A549 (cell line): ENCODE measurements at regions not wholly inside any gene's neighbourhood (a gene's known extent, or its start where the extent isn't known, plus 50 kb on each side); places are given as distances from the start of the nearest gene placed in this dataset.

ENCODE experiments used
- ATAC-seq, 2 experiments: fragments of 200-7000 bp in 1 of 2; fragments of >200 bp in 1 of 2; cut with Nextera tagmentation in 1 of 2; cut with Tn5 transposase in 1 of 2; 3 replicates each; pipeline versions ENCODE4 v1.8.0 to v1.9.1; 2018 to 2020; ENCODE audit warnings: mild to moderate bottlenecking in 1 of 2, moderate library complexity in 1 of 2
- CTCF ChIA-PET: fragments of 300-600 bp; sonication (Branson Sonifier 250); formaldehyde crosslinking; extraction: SDS; loops from one replicate; lab custom pipeline; 2021; ENCODE audit warnings: antibody characterized with exemption, inconsistent platforms; lab: Yijun Ruan, JAX
- POLR2A ChIA-PET: fragments of 350-600 bp; formaldehyde crosslinking; extraction: SDS; loops from one replicate; lab custom pipeline; 2021; ENCODE audit warnings: antibody characterized with exemption, inconsistent platforms; lab: Yijun Ruan, JAX
- DNase-seq, 2 experiments: peaks; one replicate each; pipeline versions ENCODE4 v3.0.0 to v3.0.0-alpha.2; 2011 to 2016; ENCODE audit warnings: low read depth in 1 of 2, low spot score in 1 of 2
- FAIRE-seq: peaks from 2 replicates; lab custom pipeline; 2011; peaks lifted over from hg19 to GRCh38; lab: Jason Lieb, UNC
- H3K27ac ChIP-seq, 2 experiments: fragments of >200 bp; sonication (Bioruptor Twin); formaldehyde crosslinking; 3 replicates each; pipeline ENCODE4 v1.5.1; 2016 to 2017
- H3K4me1 ChIP-seq: fragments of >200 bp; sonication (Bioruptor Twin); formaldehyde crosslinking; 3 replicates; pipeline ENCODE4 v1.6.1; 2016
- H3K4me2 ChIP-seq: fragments of >200 bp; sonication (Bioruptor Twin); formaldehyde crosslinking; 3 replicates; pipeline ENCODE4 v1.6.1; 2016
- H3K4me3 ChIP-seq: fragments of >200 bp; sonication (Bioruptor Twin); formaldehyde crosslinking; 3 replicates; pipeline ENCODE4 v1.5.1; 2016
- H3K9me3 ChIP-seq: fragments of >200 bp; sonication (Bioruptor Twin); formaldehyde crosslinking; 3 replicates; pipeline ENCODE4 v1.6.1; 2016
- ATOH8 ChIP-seq: fragments of 250-450 bp; sonication (Bioruptor Pico); IDR thresholded peaks from 2 replicates; pipeline ENCODE4 v1.5.0; 2020; ENCODE audit warnings: low read depth, mild to moderate bottlenecking, moderate library complexity
- BHLHE40 ChIP-seq: IDR thresholded peaks from 2 replicates; pipeline ENCODE4 v1.6.1; 2012; ENCODE audit warnings: low read depth, low read length, inconsistent platforms
- CEBPB ChIP-seq, 2 experiments: fragments of >200 bp in 1 of 2; sonication (Bioruptor Twin) in 1 of 2; formaldehyde crosslinking in 1 of 2; IDR thresholded peaks; 2 replicates each; pipeline ENCODE4 v1.6.1; 2012 to 2016
- CHD2 ChIP-seq: fragments of 150-350 bp; IDR thresholded peaks from 2 replicates; pipeline ENCODE4 v1.6.1; 2014; ENCODE audit warnings: low read length; ENCODE audit not compliant: partially characterized antibody
- CHD4 ChIP-seq: fragments of 200-600 bp; sonication (generic); IDR thresholded peaks from 2 replicates; pipeline ENCODE4 v1.6.1; 2016; ENCODE audit warnings: antibody characterized with exemption, mild to moderate bottlenecking, borderline replicate concordance
- E2F6 ChIP-seq: IDR thresholded peaks from 2 replicates; pipeline ENCODE4 v1.6.1; 2012; ENCODE audit warnings: low read depth, borderline replicate concordance
- EHMT2 ChIP-seq: fragments of 200-600 bp; sonication (generic); IDR thresholded peaks from 2 replicates; pipeline ENCODE4 v1.6.1; 2016; ENCODE audit warnings: antibody characterized with exemption, low read depth, mild to moderate bottlenecking, moderate library complexity
- EP300 ChIP-seq, 2 experiments: fragments of >200 bp; sonication (Bioruptor Twin); formaldehyde crosslinking; IDR thresholded peaks; 2 replicates in 1 of 2; 3 replicates in 1 of 2; pipeline ENCODE4 v1.6.1; 2016 to 2017
- FOSL2 ChIP-seq, 2 experiments: fragments of 450-650 bp in 1 of 2; fragments of >200 bp in 1 of 2; sonication (Bioruptor Twin) in 1 of 2; formaldehyde crosslinking; IDR thresholded peaks; 2 replicates each; pipeline versions ENCODE4 v1.5.0 to v1.6.1; 2016 to 2020; ENCODE audit warnings: mild to moderate bottlenecking in 1 of 2, moderate library complexity in 1 of 2
- HDAC2 ChIP-seq: fragments of 200-600 bp; sonication (generic); IDR thresholded peaks from 2 replicates; pipeline ENCODE4 v1.6.1; 2016
- HMGXB4 ChIP-seq: fragments of 250-450 bp; sonication (Bioruptor Pico); IDR thresholded peaks from 2 replicates; pipeline ENCODE4 v1.5.0; 2021; ENCODE audit warnings: mild to moderate bottlenecking, moderate library complexity, borderline replicate concordance
- JUN ChIP-seq, 2 experiments: fragments of >200 bp; sonication (Bioruptor Twin); formaldehyde crosslinking; IDR thresholded peaks; 2 replicates in 1 of 2; 3 replicates in 1 of 2; pipeline ENCODE4 v1.6.1; 2016 to 2017
- KDM1A ChIP-seq: fragments of 200-600 bp; sonication (generic); IDR thresholded peaks from 2 replicates; pipeline ENCODE4 v1.6.1; 2016; ENCODE audit warnings: low read depth, mild to moderate bottlenecking
- MAFK ChIP-seq: fragments of 450-650 bp; IDR thresholded peaks from 2 replicates; pipeline ENCODE4 v1.6.1; 2014; ENCODE audit not compliant: partially characterized antibody
- MAZ ChIP-seq: fragments of 150-350 bp; IDR thresholded peaks from 2 replicates; pipeline ENCODE4 v1.6.1; 2014; ENCODE audit warnings: antibody characterized with exemption, low read depth, low read length, borderline replicate concordance
- NFE2L2 ChIP-seq: fragments of 150-350 bp; conservative IDR thresholded peaks from 2 replicates; pipeline ENCODE4 v1.6.1; 2014; ENCODE audit warnings: low read length
- PHF8 ChIP-seq: fragments of 200-600 bp; sonication (generic); IDR thresholded peaks from 2 replicates; pipeline ENCODE4 v1.6.1; 2016; ENCODE audit warnings: low read depth, mild to moderate bottlenecking, antibody characterized with exemption, moderate library complexity, borderline replicate concordance
- RAD21 ChIP-seq, 2 experiments: fragments of >200 bp in 1 of 2; sonication (Bioruptor Twin) in 1 of 2; formaldehyde crosslinking in 1 of 2; IDR thresholded peaks in 1 of 2; conservative IDR thresholded peaks in 1 of 2; 2 replicates in 1 of 2; 3 replicates in 1 of 2; pipeline ENCODE4 v1.6.1; 2012 to 2018; ENCODE audit warnings: inconsistent platforms in 1 of 2
- RFX5 ChIP-seq: fragments of 450-650 bp; IDR thresholded peaks from 2 replicates; pipeline ENCODE4 v1.7.1; 2014; ENCODE audit warnings: antibody characterized with exemption, mild to moderate bottlenecking, moderate library complexity
- RNF2 ChIP-seq: fragments of 200-600 bp; sonication (generic); IDR thresholded peaks from 2 replicates; pipeline ENCODE4 v1.6.1; 2016; ENCODE audit warnings: low read depth, mild to moderate bottlenecking, antibody characterized with exemption, moderate library complexity, borderline replicate concordance
- SREBF2 ChIP-seq: fragments of 450-650 bp; IDR thresholded peaks from 2 replicates; pipeline ENCODE4 v1.6.1; 2014; ENCODE audit warnings: mild to moderate bottlenecking, moderate library complexity
- TFCP2L1 ChIP-seq: fragments of 250-450 bp; sonication (Bioruptor Pico); IDR thresholded peaks from 2 replicates; pipeline ENCODE4 v1.5.0; 2021; ENCODE audit warnings: mild to moderate bottlenecking
- TP53 ChIP-seq: fragments of 250-450 bp; sonication (Bioruptor Pico); IDR thresholded peaks from 2 replicates; pipeline ENCODE4 v1.5.0; 2021; ENCODE audit warnings: mild to moderate bottlenecking, moderate library complexity
- ZC3H11A ChIP-seq: fragments of 450-650 bp; IDR thresholded peaks from 2 replicates; pipeline ENCODE4 v1.6.1; 2014; ENCODE audit warnings: antibody characterized with exemption, mild to moderate bottlenecking
- ZFP36 ChIP-seq: fragments of 450-650 bp; IDR thresholded peaks from 2 replicates; pipeline ENCODE4 v1.6.1; 2014; ENCODE audit warnings: borderline replicate concordance; ENCODE audit not compliant: partially characterized antibody
- ZNF302 ChIP-seq: fragments of 250-450 bp; sonication (Bioruptor Pico); IDR thresholded peaks from 2 replicates; pipeline ENCODE4 v1.9.0; 2021; ENCODE audit warnings: inconsistent platforms, mild to moderate bottlenecking, moderate library complexity
- WGBS: methylation state at CpG from one replicate; pipeline ENCODE4 v1.1.6; 2017; ENCODE audit errors: missing lambda C conversion rate; 5-methylcytosine and 5-hydroxymethylcytosine counted together

GRCh38 chr6:119676961-119677360, 327.4 kb upstream of the MAN1A1 start:
- H3K4me3 ChIP-seq, result no peak overlapping the region
- ATAC-seq, result no peak
- FAIRE-seq, result no peak
- whole genome bisulfite sequencing, result 13% methylated on average over 4 of the region's 4 CpGs
- H3K27ac ChIP-seq, result no peak overlapping the region
- no peak for DNase-seq
- no peaks in the 10 kb centered on the region for H3K4me1 ChIP-seq
- no peak for TF ChIP-seq CHD4
- no peak for TF ChIP-seq CHD2
- no peak for TF ChIP-seq NFE2L2
- no peak for TF ChIP-seq TFCP2L1 (CRISPR knock-in tag)
- TF ChIP-seq EP300 (IDR thresholded peaks at IDR 0.05), result no peak
- TF ChIP-seq SREBF2, result no peak
- TF ChIP-seq BHLHE40, result no peak
- no peak for TF ChIP-seq KDM1A
- no peak for TF ChIP-seq RNF2
- TF ChIP-seq JUN (IDR thresholded peaks at IDR 0.05), result no peak
- H3K9me3 ChIP-seq, result no peaks in the 10 kb centered on the region
- H3K4me2 ChIP-seq, result no peak overlapping the region
- POLR2A ChIA-PET, result no interaction called here
- CTCF ChIA-PET, result no interaction called here

- Histone ChIP-seq H3K4me2 (no peak overlapping the region), H3K27ac (no peak overlapping the region), H3K4me1 (no peaks in the 10 kb centered on the region), H3K4me3 (no peak overlapping the region), H3K9me3 (no peaks in the 10 kb centered on the region)
- TF ChIP-seq MAFK (no peak), HDAC2 (no peak), ZNF302 (CRISPR knock-in tag) (no peak), EHMT2 (no peak), TP53 (CRISPR knock-in tag) (no peak), HMGXB4 (CRISPR knock-in tag) (no peak), KDM1A (no peak), FOSL2 (IDR thresholded peaks at IDR 0.05) (no peak), FOSL2 (CRISPR knock-in tag; IDR thresholded peaks at IDR 0.05) (no peak), RNF2 (no peak), E2F6 (no peak), MAZ (no peak), CHD2 (no peak), PHF8 (no peak), ATOH8 (no peak), NFE2L2 (no peak), ZC3H11A (no peak)
- ChIA-PET POLR2A (no interaction called here), CTCF (no interaction called here)
- DNase-seq, result no peak
- no peak for FAIRE-seq
- 0% methylated on average over 1 of the region's 1 CpG for WGBS
- ATAC-seq, result no peak
Observed at GRCh38 chr6:119676230-119676629, 326.7 kb upstream of the MAN1A1 start.

- TF ChIP-seq ZFP36 (no peak), RFX5 (no peak), RAD21 (conservative IDR thresholded peaks at IDR 0.05 in 1 of 2, IDR thresholded peaks at IDR 0.05 in 1 of 2) (no peak), CEBPB (IDR thresholded peaks at IDR 0.05) (no peak)
- ChIA-PET POLR2A (no interaction called here), CTCF (no interaction called here)
- ATAC-seq, result no peak
- Histone ChIP-seq H3K9me3 (no peaks in the 10 kb centered on the region), H3K27ac (no peak overlapping the region), H3K4me2 (no peak overlapping the region), H3K4me3 (no peak overlapping the region), H3K4me1 (no peaks in the 10 kb centered on the region)
- DNase-seq, result no peak
- FAIRE-seq, result no peak
Observed at GRCh38 chr6:119673741-119674140, 324.2 kb upstream of the MAN1A1 start.
